DOHH2 (cell line): ENCODE measurements at regions not wholly inside any gene's neighbourhood (a gene's known extent, or its start where the extent isn't known, plus 50 kb on each side); places are given as distances from the start of the nearest gene placed in this dataset.

Experiments used
- CTCF ChIP-seq: fragments of 200-600 bp; sonication (generic); IDR thresholded peaks from one replicate; pipeline ENCODE4 v1.5.1; 2014; ENCODE audit warnings: antibody characterized with exemption, mild to moderate bottlenecking, low read depth, low read length; ENCODE audit not compliant: poor library complexity, severe bottlenecking
- EZH2phosphoT487 ChIP-seq: fragments of 200-600 bp; sonication (generic); IDR thresholded peaks from 2 replicates; pipeline ENCODE4 v1.6.1; 2017; ENCODE audit warnings: borderline replicate concordance, mild to moderate bottlenecking, antibody characterized with exemption, low read length, moderate library complexity, mixed read lengths

- no peak for TF ChIP-seq CTCF
- TF ChIP-seq EZH2phosphoT487 = no peak
Measured at GRCh38 chr22:27684901-27685300, 116.7 kb downstream of the MN1 start.
